NAMALWA (cell line): ENCODE measurements at regions not wholly inside any gene's neighbourhood (a gene's known extent, or its start where the extent isn't known, plus 50 kb on each side); places are given as distances from the start of the nearest gene placed in this dataset.
"Not testable (repeated sequence)": the region's sequence is repeated elsewhere in the genome, so short reads cannot be mapped to it uniquely, and the experiment has no call there.

Experiments
- DNase-seq: peaks from one replicate; pipeline ENCODE4 v3.0.0-alpha.2; 2015; ENCODE audit warnings: low spot score

DNA sequence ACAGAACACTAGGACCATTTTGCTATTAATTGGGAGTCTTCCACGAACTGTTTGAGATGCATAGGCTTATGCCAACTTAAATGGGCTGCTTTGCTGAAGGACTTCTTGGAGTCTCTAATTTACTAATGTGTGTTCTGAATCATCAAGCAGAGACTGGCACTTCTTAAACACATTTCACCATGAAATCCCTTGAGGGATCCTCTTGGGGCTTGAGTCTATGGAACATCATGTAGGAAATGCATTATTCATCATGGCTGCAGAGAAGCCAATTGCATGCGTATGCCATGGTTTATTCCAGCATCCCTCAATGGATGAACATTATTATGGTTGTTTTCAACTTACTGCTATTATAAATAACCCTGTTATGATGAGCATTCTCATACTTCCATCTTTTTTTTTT is 73.4 kb downstream of the FGD2 start:
- DNase-seq, result no peak

GRCh38 chr6:37081042-37081607 is 75.7 kb downstream of the FGD2 start:
- DNase-seq, result no peak

GRCh38 chr6:37082390-37083130 is 77.1 kb downstream of the FGD2 start:
- no peak for DNase-seq

GRCh38 chr6:37083243-37084138 is 78.0 kb downstream of the FGD2 start:
- DNase-seq, result no peak

GRCh38 chr6:37084665-37085064 is 79.2 kb downstream of the FGD2 start:
- DNase-seq, result not testable (repeated sequence)

- no peak for DNase-seq
These were observed 79.7 kb downstream of the FGD2 start for GRCh38 chr6:37085198-37085597.

DNA sequence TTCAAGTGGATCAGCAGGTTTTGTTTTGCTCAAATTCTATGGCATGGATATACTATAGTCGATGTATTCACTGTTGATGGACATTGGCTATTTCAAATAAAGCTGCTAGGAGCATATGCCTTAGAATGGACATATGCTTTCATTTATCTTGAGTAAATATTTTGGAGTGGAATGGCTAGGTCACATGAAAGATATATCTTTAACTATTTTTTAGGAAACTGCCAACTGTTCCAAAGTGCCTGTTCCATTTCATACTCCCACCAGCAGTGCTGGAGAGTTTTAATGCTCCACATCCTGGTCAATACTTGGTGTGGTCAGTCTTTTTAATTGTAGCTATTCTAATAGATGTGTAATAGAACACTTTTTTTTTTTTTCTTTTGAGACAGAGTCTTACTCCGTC is 81.1 kb upstream of the PIM1 start:
- DNase-seq, result no peak

DNA sequence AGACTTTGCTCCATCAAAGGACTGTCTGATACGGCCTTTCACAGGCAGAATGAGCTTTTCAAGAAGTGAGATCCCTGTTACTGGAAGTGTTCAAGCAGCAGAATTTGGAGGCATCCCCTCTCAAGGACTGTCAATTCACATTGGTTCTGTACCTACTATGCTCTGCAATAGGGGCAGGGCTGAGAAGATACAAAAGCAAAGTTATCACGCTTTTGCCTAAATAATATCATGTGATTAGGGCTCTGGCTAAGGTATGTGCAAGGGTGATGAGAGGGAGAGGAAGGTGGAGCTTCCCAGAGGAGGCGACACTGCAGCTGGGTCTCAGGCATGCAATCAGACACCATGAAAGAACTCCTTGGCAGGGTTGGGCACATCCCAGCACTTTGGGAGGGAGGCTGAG is 80.2 kb upstream of the PIM1 start:
- DNase-seq, result no peak

- DNase-seq, result not testable (repeated sequence)
These were observed 78.8 kb upstream of the PIM1 start for GRCh38 chr6:37091104-37091503.

GRCh38 chr6:37091586-37091985 is 78.4 kb upstream of the PIM1 start:
- not testable (repeated sequence) for DNase-seq

DNA sequence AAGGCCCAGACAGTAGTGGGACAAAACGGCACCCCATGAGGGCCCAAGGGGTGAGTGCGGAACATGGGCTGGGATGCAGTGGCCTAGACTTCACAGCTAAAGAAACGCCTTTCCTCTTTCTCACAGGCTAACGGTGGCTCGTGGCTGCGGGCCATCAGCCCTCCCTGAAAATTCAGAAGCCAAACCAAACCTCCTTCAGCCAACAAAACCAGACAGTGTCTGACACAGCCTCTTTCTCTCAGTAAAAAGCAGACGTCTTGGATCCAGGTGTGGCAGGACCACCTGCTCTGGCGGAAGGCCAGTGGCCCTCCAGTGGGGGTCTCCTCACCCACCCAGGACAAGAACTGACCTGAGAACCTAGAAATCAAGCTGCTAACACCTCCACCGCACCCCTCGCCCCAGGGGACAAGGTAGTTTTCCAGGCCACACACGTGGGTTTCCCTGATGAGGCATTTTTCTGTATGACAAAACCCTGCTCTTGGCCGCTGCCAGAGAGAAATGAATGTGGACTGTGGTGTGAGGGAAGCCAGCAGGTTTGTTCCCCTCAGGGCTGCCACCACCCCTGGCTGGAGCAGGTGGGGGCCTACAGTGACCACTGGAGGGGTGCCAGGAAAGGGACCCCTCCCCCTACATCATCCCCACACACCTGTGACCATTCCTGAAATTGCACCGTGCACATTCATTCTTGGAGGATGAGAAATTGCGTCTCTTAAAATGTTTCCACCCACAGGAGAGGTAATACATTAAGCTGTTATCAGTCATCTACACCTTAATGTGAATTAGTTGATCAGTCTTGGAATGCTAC is 76.8 kb upstream of the PIM1 start:
- no peak for DNase-seq

GRCh38 chr6:37093728-37094069 is 76.3 kb upstream of the PIM1 start:
- no peak for DNase-seq

DNA sequence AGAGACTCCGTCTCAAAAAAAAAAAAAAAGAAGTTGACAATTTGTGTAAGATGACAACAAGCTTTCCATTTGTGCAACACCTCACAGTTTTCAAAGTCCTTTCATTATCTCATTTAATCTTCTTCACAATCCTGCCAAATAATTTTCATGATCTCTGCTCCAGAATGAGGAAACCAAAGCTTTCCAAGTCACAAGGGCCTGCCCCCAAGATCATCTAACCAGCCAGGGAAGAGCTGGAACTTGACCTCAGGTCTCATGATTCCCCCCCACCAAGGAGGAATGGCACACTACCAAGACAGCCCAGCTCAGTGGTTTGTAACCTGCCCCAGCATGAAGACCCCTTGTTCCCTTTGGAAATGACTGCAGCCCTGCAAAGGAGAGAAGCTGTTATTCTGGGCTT is 74.0 kb upstream of the PIM1 start:
- DNase-seq, result no peak

DNA sequence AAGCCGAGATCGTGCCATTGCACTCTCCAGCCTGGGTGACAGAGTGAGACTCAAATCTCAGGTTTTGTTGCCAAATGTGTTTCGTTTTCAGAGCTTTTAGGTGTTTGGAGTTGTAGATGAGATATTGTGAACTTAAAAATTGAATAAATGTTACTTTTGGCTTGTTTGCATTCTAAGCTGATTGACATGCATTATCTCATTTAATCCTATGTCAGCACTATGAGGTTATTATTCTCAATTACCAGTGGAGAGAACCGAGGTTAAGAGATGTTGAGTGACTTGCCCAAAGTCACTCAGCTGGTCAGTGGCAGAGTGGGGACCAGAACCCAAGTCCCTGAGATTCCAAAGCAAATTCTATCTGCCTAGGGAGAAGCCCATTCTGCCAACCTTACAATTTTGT is 72.6 kb upstream of the PIM1 start:
- DNase-seq, result no peak

DNA sequence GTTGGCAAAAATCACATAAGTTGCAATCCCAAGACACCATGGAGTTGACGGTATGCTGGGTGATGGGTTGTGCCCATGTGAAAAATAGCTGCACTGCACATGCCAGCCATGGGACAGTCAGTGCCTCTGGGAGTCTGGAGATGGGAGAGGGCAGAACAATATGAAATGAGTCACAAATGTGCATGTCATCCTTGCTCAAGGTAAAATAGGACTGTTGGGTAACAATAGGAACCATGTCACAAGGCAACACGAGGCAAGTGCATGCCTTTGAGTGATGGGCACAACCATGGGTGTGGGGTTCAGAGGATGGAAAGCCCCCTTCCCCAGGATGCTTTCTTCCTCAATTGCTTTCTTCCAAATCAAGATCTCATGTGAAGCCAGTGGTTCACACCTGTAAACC is 70.5 kb upstream of the PIM1 start:
- DNase-seq, result no peak

DNA sequence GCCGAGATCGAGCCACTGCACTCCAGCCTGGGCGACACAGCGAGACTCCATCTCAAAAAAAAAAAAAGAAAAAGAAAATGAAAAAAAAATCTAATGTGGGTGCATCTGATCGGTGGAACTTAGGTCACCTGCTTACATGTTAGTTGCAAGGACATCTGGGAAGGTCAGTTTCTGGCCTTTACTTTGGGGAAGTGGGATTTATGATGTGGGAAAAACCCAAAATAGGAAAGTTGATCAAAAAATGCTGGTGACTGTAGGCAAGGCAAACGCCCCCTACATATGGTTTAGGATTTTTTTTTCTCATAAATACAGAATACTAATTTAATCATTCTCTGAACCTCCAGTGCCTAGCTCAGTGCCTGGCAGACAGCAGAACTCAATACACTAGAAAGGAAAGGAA is 69.2 kb upstream of the PIM1 start:
- no peak for DNase-seq

DNA sequence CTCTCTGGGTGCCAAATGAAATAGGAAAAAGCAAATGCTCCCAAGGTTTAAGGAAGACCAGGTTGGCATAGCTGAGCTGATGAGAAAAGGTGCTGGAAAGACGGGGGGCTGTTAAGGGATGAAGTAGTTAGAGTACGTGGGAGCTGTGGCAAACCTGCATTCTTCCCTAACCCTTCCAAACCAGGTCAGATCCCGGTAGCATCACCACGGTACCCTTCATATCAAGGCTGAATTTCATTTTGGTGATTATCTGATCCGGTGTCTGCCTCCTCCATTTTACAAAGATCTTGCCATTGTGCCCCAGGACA is 68.0 kb upstream of the PIM1 start:
- DNase-seq, result no peak

DNA sequence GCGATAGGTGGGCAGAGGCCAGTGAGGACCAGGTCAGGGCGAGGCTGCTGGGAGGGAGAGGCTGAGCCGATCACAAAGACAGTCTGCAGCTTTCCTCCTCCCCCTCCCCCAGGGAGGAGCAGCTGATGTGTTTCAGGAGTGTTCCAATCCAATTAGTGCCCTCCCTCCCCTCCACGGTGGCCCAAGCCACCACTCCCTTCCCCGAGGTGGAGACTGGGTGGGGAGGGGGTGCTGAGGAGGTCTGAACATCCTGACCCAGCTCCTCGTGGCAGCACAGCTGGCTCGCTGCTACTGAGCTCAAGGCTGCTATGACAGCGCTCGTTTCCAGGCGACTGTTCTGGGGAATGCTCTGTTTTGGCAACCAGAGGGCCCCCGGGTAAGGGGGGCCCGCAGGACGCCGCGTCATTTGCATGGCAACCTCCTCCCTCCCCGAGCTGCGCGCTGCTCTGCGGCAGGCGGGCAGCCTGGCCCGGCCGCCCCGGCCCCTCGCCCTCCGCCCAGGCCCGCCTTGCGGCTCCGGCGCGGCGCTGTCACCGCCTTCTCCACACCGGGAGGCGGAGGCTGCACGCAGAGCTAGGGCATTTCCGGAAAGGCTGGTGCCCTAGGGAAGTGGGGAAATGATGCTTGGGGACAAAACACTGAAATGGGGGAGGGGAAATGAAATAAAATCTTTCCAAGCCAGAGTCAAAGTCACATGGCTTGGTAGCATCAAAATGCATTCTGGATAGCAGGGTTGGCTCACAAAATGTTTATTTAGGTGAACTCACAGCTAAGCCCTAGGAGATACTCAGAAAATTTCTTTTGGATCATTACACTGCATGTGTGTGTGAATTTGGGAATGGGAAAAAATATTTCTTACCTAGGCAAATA is 67.4 kb upstream of the PIM1 start:
- peak; percentile 98 for DNase-seq

- DNase-seq, result peak; percentile 92
These were observed 66.5 kb upstream of the PIM1 start for GRCh38 chr6:37103169-37104039.

GRCh38 chr6:37104824-37105147 is 65.2 kb upstream of the PIM1 start:
- DNase-seq, result no peak
